DMS 273 (cell line): ENCODE measurements at regions not wholly inside any gene's neighbourhood (a gene's known extent, or its start where the extent isn't known, plus 50 kb on each side); places are given as distances from the start of the nearest gene placed in this dataset.
A peak's percentile ranks its signal among the peaks of the same experiment; 100 is the strongest.
"Not testable (repeated sequence)": the region's sequence is repeated elsewhere in the genome, so short reads cannot be mapped to it uniquely, and the experiment has no call there.

Source experiments
- DNase-seq: peaks from one replicate; lab custom pipeline; 2025; ENCODE audit not compliant: unreplicated experiment; lab: John Stamatoyannopoulos, UW

DNA sequence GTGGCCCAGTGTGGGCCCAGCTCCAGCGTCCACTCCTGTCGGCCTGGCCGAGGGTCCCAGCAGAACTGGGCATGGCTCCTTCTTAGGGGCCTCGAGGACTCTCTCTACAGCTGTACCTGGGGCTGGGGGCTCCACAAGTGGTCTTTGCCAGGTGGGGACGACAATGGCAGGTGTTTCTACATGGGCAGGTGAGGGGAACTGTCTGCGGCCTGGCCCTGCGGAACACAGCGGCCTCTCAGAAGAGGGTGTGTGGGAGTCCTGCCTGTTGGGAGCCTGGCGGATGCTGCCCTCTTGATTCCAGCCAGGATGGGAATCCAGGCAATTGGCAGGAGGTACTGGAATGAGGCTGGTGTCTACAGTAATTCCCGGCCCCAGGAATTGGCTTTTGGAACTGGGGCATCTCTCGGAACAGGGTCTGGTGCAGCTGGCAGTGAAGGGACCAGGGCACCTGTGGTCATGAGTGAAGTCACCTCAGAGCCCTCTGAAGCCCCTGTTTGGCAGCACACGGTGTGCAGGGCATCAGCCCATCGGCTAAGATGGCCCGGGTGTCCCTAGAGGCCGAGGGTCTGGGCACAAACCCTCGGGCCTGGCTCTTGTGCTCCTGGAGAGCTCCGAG is 357.9 kb downstream of the TMEM121 start:
- DNase-seq = not testable (repeated sequence)

DNA sequence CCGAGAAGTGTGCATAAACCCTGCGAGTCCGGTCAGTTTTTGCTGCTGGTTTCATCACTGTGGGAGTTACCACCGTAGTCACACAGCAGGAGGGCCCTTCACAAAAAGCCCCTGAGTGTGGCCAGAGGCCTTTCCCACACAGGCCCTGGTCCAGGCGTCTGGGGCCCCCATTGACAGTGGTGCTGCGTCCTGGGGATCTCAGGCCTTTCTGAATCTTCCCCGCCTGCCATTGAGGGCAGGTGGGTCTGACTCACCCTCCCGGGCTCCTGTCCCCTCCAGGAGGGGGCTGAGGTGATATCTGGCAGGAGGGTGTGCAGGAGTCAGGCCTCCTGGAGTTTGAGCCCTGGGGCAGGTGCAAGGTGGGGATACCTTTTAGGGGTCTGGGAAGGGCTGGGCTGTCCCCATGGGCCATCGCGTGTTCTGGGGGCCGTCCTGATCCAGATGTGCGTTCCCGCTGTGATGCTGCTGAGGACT is 358.5 kb downstream of the TMEM121 start:
- no peak for DNase-seq

DNA sequence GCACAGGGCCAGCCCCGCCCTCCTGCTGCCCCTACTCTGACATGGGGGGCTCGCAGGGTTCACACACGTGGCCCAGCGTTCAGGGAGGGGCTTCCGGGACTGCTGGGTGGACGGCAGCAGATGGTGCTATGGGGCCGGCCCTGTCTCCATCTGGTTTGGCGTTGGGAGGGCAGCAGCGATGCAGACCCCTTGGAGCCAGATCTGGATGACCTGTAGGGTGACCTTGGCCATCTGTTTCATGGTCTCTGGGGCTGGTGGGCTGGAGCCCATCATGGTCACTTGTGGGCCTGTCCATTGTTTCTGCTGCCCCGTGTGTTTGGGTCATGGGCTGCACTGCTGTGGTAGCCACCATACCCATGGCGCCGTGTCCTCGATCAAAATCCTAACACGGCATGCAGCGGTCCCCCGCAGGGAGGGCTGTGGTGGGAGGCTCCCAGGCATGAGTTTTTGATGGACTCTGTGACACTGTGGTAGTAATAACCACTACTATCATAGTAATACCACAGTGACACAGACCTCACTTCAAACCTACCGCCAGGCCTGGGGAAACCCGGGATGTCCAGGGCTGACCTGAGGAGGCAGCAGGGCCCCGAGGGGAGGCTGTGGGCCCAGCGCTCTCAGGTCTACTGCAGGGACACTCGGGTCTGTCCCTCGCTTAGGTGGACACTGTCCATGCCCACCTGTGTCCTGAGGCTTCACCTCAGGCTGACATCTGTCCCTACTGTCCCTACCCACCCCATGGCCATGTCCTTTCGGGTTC is 359.4 kb downstream of the TMEM121 start:
- DNase-seq = peak; percentile 31

DNA sequence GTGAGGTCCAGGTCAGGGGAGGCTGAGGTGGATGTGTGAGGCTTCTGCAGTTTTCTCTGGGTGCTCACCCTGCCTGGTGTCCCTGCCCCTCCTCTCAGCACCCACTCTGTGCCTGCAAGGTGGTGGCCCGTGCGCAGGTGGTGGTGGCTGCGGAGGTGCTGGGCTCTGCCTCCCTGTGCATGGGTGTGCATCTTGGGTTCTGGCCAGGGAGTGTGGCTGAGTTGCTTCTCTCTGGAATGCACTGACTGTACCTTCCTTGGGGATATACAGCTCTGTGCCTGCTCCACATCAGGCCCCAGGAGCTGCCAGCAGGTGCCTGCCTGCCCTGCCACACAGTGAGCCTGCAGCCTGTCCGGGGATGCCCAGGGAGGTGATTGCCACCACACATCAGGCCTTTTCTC is 360.4 kb downstream of the TMEM121 start:
- not testable (repeated sequence) for DNase-seq

DNA sequence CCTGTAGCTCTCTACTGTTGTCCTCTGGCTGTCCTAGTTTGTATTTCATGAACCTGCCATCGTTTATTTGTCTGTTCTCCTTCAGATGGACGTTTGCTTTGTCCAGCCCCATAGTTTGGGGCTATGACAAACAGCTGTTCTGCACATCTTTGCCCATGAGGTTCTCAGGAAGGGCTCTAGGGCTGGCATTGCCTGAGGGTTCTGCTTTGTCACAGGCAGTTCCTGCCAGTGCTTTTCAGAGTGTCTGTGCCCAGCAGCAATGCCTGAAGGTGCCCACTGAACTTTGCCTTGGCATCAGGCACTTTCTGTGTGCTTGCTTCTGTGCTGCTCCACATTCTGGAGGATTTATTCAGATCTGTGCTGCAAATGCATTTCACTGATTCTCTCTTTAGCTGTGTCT is 361.3 kb downstream of the TMEM121 start:
- no peak for DNase-seq

DNA sequence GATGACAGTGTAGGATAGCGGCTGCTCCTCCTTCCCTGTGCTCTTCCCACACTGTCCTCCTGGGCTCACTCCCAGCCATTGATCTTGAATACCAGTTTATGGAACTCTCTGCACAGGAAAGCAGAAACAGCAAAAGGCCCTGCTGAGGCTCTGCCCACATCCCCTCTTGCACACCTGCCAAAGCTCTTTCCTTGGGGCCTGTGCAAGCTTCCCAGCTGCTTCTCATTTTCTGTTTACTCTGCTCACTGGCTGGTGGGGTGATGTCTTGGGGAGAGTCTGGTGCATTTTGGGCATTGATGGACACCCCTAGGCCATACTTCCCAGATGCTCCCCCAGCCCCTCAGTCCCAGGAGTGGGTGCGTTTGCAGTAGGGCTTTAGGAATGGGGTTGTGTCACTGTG is 361.8 kb downstream of the TMEM121 start:
- no peak for DNase-seq

DNA sequence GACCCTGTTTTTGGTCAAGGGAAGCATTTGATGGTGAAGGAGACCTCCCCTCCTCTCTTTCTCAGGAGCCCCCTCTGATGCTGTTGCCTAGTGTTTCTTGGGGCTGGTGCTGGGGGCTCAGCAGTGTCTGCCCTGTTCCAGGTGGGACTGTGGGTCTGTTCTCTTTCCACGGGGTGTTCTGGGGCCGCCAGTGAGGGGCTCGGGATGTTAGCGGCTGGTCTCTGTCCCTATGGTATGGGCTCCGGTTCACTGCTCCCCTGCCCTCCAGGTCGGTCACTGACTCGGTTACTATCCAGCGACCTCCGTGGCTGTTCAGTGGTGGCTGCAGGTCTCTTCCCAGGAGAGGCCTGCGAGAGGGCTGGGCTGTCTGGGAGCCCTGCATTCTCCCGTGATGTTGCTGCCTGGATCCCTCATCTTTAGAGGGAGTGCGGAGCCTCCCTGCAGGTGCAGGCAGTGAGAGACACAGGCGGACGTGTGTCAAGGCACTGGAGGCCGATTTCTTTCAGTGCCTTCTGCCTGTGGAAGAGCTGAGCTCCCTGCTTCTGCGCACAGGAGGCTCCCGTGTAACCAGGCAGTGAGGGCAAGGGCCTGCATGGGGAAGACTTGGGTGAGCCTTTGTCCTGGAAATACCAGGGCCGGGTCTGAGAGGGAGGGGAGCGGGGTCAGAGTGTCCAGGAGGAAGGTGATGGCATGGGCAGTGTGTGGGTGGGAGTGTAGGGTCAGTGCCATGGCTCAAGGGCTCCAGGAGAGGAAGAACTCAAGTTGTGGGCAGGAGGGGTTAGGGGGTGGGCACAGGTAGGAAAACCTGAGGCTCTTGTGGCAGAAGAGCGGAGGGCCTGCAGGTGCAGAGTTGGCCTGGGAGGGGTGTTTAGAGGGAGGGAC is 362.6 kb downstream of the TMEM121 start:
- DNase-seq = no peak

DNA sequence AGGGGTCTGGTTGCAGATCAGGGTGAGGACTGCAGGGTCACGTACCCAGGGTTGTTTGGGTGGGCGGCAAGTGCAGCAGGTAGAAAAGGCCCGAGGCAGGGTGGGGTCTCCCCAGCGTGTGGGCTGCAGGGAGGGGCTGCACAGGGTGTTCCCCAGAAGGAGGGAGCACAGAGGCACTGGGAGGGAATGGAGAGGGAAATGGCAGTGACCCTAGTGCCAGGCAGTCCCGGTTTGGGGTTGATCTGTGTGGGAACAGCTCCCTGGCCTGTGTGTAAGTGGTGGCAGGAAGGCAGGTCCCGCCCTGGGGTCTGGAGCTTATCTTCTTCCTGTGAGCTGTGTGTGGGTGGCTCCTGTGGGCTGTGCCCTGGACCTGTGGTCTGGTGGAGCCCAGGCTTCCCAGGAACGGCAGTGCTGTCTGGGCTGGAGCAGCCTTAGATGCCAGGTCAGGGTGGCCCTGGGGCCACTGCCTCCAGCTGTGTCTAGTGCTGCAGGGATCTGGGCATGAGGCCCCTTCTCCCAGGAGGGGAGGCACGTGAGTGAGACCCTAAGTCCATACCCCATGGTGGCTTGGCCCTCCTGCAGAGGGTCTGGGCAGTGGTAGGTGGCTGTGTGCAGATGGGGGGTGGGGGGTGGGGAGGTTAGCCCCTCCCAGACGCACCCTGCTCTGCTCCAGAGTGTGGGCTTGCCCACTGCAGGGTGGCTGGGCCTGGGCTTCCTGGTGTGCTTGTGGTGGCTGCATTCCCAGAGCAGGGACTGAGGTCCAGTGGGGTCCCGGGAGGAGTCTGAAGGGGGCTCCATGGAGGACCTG is 363.5 kb downstream of the TMEM121 start:
- DNase-seq = no peak

DNA sequence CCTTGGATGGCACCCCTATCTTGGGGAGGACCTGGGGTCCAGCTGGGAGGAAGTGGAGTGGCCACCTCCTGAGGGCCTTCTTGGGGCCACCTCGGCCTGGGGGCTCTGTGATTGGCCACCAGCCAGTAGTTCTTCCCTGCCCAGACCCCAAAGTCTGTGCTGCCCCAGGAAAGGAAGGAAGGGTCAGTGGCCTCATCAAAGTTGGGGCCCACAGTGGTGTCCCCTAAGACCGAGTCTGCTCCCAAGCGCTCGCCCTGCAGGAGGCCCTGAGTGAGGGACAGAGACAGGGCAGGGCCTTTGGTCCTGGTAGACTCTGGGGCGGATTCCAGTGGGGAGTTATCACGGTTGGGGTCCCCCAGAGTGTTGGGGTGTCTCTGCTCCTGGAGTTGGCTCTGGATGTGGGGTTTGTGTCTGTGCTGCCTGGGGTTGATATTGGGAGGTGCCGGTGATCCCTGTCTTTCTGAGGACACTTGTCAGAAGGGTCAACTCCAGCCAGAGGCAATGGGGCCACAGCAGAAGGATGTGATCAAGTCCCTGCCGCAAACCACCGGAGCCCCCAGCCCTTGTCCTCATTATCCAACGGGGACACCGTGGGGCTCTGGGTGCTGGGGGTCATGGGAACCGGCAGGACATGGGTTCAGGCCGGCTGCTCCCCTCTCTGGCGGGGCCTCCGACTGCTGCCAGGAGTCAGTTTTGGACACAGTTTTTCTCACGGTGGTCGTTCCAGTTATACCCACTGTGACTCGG is 364.3 kb downstream of the TMEM121 start:
- DNase-seq = no peak

DNA sequence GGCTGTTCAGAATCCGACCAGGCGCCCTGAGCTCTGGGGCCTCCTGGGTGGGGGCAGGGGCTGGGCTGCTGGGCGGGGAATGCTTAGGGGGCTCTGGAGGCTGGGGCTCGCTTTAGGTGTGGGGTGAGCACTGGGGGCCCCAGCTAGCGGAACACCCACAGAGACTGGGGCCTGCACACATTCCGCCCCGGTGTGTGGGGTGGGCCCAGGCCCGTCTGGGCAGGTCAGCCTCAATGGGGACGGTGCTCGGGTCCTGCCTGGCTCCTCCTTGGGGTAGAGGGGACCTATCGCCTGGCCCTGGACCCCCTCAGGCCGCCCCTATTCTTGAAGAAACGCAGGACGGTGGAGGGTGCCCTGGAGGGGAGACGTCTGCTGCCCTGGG is 364.8 kb downstream of the TMEM121 start:
- DNase-seq = no peak

DNA sequence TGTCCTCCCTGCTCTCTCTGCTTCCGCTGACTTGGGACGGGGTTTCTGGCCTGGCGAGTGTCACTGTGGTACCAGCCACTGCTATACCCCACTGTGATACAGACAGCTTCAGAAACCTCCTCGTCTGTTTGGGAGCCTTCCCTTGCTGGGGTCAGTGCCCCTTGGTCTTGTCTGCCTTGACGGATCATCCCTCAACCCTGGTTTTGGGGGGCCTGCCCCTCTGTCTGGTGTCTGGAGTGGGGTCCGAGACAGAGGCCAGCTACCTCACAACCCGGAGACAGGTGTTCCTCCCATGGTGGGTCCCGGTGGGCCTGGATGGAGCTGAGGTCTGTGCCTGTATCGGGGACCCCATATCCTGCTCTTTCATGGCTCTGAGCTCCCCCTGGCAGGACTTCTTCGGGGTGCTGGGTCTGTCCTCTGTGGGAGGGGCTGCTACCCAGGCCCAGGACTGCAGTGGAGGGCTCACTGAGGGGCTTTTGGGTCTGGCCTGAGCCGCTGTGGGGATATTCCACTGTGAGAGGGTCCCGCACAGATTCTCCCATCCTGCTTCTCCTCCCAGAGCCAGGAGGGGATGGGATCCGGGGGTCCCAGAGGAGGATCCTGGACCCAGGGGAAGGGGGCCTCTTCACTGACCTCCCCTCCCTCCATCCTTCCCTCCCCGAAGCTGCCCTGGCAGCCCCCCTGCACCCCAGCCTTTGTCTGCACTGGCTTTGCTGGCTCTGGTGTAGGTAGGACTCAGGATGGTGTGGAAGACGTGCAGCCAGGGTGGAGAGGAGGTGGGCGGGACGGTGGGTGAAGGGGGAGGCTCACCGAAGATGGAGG is 365.5 kb downstream of the TMEM121 start:
- DNase-seq = no peak

DNA sequence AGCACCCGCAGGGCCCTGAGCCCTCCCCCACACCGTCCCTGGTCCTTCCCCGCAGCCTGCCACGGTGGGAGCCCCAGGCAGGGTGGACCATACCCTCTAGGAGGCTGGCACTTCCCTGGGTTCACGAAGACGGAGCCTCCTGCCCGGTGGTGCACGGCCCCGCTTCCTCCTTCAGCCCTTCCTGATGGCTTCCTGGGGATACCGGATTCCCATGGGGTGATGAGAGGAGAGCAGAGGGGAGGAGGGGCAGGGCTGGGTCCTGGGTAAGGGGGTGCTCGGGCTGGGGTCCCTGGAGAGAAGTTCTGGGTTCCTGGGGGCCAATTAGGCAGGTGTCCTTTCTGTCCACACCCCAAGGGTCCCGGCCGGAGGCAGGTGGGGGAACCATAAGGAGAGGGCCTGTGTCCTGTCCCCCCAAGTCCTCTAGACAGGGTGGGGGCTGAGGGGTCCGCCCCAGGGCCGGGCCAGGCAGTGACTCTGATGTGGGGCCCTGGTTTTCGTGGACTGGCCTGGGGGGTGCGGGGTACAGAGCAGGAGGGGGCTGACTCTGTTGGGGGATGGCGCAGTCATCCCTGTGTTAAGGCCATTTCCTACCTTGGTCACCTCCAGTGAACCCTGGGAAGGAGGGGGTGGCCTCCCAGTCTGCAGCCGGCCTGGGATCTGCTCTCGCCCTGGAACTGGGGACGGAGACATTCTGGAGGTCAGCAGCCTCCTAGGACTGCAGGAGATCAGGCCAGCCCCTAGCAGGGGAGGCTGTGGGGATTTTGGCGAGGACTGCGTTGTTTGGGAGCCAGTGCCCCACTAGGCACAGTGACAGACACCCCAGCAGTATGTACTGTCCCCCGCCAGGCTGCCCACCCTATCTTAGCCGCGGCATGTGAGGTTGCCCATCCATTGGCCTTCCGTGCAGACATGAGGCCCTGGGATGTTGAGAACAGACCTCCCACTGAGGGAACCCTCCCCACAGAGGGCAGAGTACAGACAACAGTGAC is 366.4 kb downstream of the TMEM121 start:
- DNase-seq = not testable (repeated sequence)

DNA sequence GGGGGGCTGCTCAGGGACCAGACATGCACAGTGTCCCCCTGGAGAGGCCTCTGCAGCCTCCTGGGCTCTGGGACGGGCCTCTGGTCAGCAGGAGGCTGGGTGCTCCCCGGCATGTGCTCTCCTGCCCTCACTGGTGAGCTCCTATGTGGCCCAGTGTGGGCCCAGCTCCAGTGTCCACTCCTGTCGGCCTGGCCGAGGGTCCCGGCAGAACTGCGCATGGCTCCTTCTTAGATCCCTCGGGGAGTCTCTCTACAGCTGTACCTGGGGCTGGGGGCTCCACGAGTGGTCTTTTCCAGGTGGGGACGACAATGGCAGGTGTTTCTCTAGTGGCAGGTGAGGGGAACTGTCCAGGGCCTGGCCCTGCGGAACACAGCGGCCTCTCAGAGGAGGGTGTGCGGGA is 367.3 kb downstream of the TMEM121 start:
- not testable (repeated sequence) for DNase-seq

DNA sequence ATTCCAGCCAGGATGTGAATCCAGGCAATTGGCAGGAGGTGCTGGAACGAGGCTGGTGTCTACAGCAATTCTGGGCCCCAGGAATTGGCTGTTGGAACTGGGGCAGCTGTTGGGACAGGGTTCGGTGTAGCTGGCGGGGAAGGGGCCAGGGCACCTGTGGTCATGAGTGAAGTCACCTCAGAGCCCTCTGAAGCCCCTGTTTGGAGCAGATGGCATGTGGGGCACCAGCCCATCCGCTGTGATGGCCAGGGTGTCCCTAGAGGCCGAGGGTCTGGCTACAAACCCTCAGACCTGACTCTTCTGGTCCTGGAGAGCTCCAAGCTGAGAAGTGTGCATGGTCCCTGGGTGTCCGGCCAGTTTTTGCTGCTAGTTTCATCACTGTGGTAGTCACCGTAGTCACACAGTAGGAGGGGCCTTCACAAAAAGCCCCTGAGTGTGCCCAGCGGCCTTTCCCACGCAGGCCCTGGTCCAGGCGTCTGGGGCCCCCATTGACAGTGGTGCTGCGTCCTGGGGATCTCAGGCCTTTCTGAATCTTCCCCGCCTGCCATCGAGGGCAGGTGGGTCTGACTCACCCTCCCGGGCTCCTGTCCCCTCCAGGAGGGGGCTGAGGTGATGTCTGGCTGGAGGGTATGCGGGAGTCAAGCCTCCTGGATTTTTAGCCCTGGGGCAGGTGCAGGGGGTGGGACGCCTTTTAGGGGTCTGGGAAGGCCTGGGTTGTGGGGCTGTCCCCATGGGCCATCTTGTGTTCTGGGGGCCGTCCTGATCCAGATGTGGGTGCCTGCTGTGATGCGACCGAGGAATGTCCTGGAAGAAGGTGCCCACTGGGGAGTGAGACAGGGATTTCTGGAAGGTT is 368.0 kb downstream of the TMEM121 start:
- DNase-seq = no peak

DNA sequence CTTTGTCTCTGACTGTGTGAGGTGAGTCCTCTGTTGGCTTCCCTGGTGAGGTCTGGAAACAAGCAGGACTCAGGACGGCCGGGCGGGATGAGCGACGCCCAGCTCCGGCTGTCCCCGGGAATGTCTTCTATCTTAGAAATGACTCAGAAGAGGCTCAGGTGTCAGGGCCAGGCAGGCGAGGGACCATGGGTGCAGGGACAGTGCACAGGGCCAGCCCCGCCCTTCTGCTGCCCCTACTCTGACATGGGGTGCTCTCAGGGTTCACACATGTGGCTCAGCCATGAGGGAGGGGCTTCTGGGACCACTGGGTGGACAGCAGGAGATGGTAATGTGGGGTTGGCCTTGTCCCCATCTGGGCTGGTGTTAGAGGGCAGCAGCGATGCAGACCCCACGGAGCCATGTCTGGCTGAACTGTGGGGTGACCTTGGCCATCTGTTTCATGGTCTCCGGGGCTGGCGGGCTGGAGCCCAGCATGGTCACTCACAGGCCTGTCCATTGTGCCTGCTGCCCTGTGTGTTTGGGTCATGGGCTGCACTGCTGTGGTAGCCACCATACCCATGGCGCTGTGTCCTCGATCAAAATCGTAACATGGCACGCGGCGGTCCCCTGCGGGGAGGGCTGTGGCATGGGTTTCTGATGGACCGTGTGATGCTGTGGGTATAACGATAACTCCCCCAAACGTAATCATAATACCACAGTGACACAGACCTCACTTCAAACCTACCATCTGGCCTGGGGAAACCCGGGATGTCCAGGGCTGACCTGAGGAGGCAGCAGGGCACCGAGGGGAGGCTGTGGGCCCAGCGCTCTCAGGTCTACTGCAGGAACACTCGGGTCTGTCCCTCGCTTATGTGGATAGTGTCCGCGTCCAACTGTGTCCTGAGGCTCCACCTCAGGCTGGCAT is 368.8 kb downstream of the TMEM121 start:
- no peak for DNase-seq

DNA sequence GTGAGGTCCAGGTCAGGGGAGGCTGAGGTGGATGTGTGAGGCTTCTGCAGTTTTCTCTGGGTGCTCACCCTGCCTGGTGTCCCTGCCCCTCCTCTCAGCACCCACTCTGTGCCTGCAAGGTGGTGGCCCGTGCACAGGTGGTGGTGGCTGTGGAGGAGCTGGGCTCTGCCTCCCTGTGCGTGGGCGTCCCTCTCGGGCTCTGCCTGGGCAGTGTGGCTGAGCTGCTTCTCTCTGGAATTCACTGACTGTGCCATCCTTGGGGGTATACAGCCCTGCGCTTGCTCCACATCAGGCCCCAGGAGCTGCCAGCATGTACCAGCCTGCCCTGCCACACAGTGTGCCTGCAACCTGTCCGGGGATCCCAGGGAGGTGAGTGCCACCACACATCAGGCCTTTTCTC is 369.8 kb downstream of the TMEM121 start:
- not testable (repeated sequence) for DNase-seq
